IPS DF 19.7 (cell line): ENCODE measurements at regions not wholly inside any gene's neighbourhood (a gene's known extent, or its start where the extent isn't known, plus 50 kb on each side); places are given as distances from the start of the nearest gene placed in this dataset.
"Not testable (repeated sequence)": the region's sequence is repeated elsewhere in the genome, so short reads cannot be mapped to it uniquely, and the experiment has no call there.

ENCODE experiments used
- DNase-seq: peaks from one replicate; pipeline ENCODE4 v3.0.0-alpha.2; 2013; ENCODE audit warnings: low read depth, low spot score

DNA sequence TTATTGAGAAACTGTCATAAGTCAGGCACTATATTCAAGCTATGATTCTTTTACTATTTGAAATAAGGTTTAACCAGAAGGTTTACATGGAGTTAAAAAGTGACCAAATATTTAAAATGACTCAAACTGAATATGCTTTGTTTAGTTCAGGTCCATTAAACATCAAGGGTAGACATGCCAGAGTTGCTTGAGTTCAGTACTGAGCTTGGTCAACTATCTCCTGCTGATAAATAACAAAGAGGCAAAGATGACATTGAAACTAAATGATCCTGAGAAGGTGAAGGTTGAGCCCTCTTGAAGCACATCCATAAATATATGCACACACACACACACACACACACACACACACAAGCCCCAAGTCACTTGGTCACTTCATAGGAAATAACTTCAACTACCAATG is 278.1 kb downstream of the ANKRD30B start:
- DNase-seq = not testable (repeated sequence)

GRCh38 chr18:15028037-15028436 is 280.1 kb downstream of the ANKRD30B start:
- DNase-seq = not testable (repeated sequence)

- not testable (repeated sequence) for DNase-seq
Observed at GRCh38 chr18:15060279-15060880, 312.4 kb downstream of the ANKRD30B start.

DNA sequence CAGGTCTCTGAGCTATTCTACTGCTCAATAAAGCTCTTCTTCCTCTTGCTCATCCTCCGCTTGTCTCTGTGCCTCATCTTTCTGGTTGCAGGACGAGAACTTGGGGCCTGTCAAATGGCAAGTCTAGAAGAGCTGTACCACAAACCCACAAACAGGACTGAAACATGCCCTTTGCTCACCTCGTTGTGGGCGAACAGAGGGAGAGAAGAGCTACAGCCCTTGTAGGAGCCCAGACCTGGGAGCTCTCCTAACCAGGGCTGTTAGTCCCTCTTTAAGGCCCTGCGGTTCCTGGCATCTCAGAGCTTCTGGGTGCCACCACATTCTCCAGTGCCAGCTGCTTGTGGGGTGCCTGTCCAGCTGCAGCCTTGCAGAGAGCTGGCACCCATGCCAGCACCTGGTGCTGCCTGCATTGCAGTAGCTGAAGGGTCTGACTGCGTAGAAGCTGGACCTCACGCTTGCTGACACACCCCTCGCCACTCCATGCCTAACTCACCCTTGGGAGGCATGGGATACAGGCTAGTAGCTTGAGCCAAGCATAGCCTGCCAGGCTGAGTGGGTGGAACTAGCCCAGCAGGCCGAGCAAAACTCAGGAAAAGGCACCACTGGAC is 313.4 kb downstream of the ANKRD30B start:
- DNase-seq = not testable (repeated sequence)

- DNase-seq = not testable (repeated sequence)
Observed at GRCh38 chr18:15066434-15066833, 318.5 kb downstream of the ANKRD30B start.

- DNase-seq = not testable (repeated sequence)
Observed at GRCh38 chr18:15071311-15071710, 323.3 kb downstream of the ANKRD30B start.
